Keratinocyte (primary cell): ENCODE measurements at regions not wholly inside any gene's neighbourhood (a gene's known extent, or its start where the extent isn't known, plus 50 kb on each side); places are given as distances from the start of the nearest gene placed in this dataset.

Experiments
- CTCF ChIP-seq, 3 experiments: IDR thresholded peaks in 1 of 3; conservative IDR thresholded peaks in 1 of 3; optimal IDR thresholded peaks in 1 of 3; 2 replicates in 2 of 3; 3 replicates in 1 of 3; pipeline versions ENCODE3 to v1.5.1; 2011; ENCODE audit warnings: low read length in 3 of 3, mild to moderate bottlenecking in 3 of 3, moderate library complexity in 2 of 3, control low read depth in 1 of 3, inconsistent platforms in 1 of 3; ENCODE audit not compliant: insufficient read depth in 2 of 3; ENCODE audit errors: extremely low read depth in 1 of 3
- EZH2 ChIP-seq: IDR thresholded peaks from one replicate; pipeline ENCODE4 v1.6.1; 2012; ENCODE audit warnings: inconsistent platforms, mild to moderate bottlenecking, low read length, moderate library complexity

DNA sequence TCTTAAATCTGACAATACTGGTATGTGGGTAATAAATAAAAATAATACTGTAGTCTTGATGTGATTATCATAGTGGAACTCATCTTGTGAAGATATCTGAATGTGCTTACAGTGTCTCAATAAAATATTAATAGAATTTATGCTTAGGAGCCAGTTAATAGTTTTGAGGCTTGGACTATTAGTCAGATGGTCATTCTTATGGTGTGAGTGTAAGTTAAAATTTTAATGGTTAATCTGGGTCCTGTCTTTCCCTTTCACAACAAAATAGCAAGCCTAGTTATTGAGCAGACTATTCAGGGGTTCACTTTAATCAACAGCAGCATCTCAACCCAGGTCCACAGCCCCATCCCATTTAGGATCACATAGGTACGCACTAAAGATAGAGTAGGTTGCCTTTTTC is 138.9 kb downstream of the HAUS1 start:
- no peak for TF ChIP-seq CTCF (optimal IDR thresholded peaks at IDR 0.05 in 1 of 3, IDR thresholded peaks at IDR 0.05 in 1 of 3, conservative IDR thresholded peaks at IDR 0.05 in 1 of 3; ENCODE audit: extremely low read depth in 1 of 3, insufficient read depth in 2 of 3, low read length in 3 of 3)
- TF ChIP-seq EZH2: no peak
